ENCODE measurements at regions not wholly inside any gene's neighbourhood (a gene's known extent, or its start where the extent isn't known, plus 50 kb on each side); places are given as distances from the start of the nearest gene placed in this dataset.

DNA sequence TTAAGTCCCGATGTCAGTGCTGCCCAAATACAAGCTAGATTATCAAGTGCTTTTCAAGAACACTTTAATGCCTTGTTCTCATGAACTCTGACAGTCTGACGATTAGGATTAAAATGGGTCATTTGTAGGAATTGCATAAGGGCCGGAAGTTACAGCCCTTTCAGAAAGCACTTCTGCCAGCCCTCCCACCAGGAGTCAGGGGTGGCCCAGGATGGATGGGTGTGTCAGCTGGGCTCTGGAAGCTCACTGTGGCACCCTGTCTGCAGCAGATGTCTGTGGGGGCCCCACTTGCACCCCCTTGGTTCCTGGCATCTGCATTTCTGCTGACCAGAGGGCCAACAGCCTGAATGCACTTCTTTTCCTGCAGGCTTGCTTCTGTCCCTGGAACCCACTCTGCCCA lies 712.7 kb downstream of the UQCRFS1 start:
- no peak overlapping the region for H3K9ac ChIP-seq
- no peak overlapping the region for H3K27ac ChIP-seq
- H3K9me3 ChIP-seq = no peaks in the 10 kb centered on the region
- H3K27me3 ChIP-seq = no peaks in the 10 kb centered on the region
- H3K4me3 ChIP-seq = no peak overlapping the region
- no peaks in the 10 kb centered on the region for H4K20me1 ChIP-seq
- no peak overlapping the region for H3K4me2 ChIP-seq
- H3K36me3 ChIP-seq = no peaks in the 10 kb centered on the region
- H3K4me1 ChIP-seq = peaks cover 14% of the 10 kb centered on the region
- no peak for TF ChIP-seq Cebpa-rat (IDR thresholded peaks at IDR 0.05)

- Histone ChIP-seq H3K9ac (no peak overlapping the region), H3K27ac (no peak overlapping the region), H3K4me2 (no peak overlapping the region), H3K27me3 (no peaks in the 10 kb centered on the region), H4K20me1 (no peaks in the 10 kb centered on the region), H3K9me3 (no peaks in the 10 kb centered on the region), H3K36me3 (no peaks in the 10 kb centered on the region), H3K4me1 (peaks cover 14% of the 10 kb centered on the region), H3K4me3 (no peak overlapping the region)
- TF ChIP-seq Cebpa-rat (IDR thresholded peaks at IDR 0.05) = no peak
Observed at GRCh38 chr19:28498404-28498976, 714.5 kb downstream of the UQCRFS1 start.

- Histone ChIP-seq H3K9me3 (no peaks in the 10 kb centered on the region), H3K4me1 (peaks cover 14% of the 10 kb centered on the region), H3K36me3 (no peaks in the 10 kb centered on the region), H3K4me3 (no peak overlapping the region), H3K9ac (no peak overlapping the region), H4K20me1 (no peaks in the 10 kb centered on the region), H3K4me2 (no peak overlapping the region), H3K27ac (no peak overlapping the region), H3K27me3 (no peaks in the 10 kb centered on the region)
- TF ChIP-seq Cebpa-rat (IDR thresholded peaks at IDR 0.05) = no peak
Observed at GRCh38 chr19:28497887-28498286, 715.1 kb downstream of the UQCRFS1 start.

DNA sequence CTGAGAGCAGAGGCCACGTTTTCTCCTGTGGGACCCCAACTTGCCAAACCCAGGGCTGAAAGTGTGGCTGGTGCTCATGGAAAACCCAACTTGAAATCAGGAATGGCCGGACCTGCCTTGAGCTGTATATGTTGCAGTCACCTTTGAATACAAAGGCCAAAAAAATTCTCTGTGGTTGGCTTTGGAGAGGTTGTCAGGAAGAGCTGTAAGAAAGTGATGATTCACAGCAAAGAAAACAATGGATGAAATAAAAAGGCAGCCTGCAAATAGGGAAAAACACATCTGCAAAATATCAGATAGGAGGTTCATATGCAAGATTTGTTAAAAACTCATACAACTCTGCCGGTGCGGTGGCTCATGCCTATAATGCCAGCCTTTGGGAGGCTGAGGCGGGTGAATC lies 715.8 kb downstream of the UQCRFS1 start:
- no peak overlapping the region for H3K9ac ChIP-seq
- no peak overlapping the region for H3K27ac ChIP-seq
- no peaks in the 10 kb centered on the region for H3K36me3 ChIP-seq
- TF ChIP-seq Cebpa-rat (IDR thresholded peaks at IDR 0.05) = no peak
- no peaks in the 10 kb centered on the region for H3K27me3 ChIP-seq
- H3K4me2 ChIP-seq = no peak overlapping the region
- no peaks in the 10 kb centered on the region for H3K9me3 ChIP-seq
- H3K4me3 ChIP-seq = no peak overlapping the region
- H4K20me1 ChIP-seq = no peaks in the 10 kb centered on the region
- H3K4me1 ChIP-seq = peaks cover 12% of the 10 kb centered on the region

- no peak overlapping the region for H3K4me2 ChIP-seq
- no peak overlapping the region for H3K4me3 ChIP-seq
- no peaks in the 10 kb centered on the region for H3K9me3 ChIP-seq
- no peak overlapping the region for H3K27ac ChIP-seq
- H4K20me1 ChIP-seq = no peaks in the 10 kb centered on the region
- peaks cover 7% of the 10 kb centered on the region for H3K4me1 ChIP-seq
- no peaks in the 10 kb centered on the region for H3K27me3 ChIP-seq
- H3K36me3 ChIP-seq = no peaks in the 10 kb centered on the region
- no peak overlapping the region for H3K9ac ChIP-seq
- no peak for TF ChIP-seq Cebpa-rat (IDR thresholded peaks at IDR 0.05)
Observed at GRCh38 chr19:28495046-28495445, 717.9 kb downstream of the UQCRFS1 start.

GRCh38 chr19:28494461-28494860 lies 718.5 kb downstream of the UQCRFS1 start:
- H3K36me3 ChIP-seq = no peaks in the 10 kb centered on the region
- no peak overlapping the region for H3K4me2 ChIP-seq
- no peak overlapping the region for H3K4me3 ChIP-seq
- no peaks in the 10 kb centered on the region for H3K9me3 ChIP-seq
- peaks cover 13% of the 10 kb centered on the region for H3K4me1 ChIP-seq
- H3K9ac ChIP-seq = no peak overlapping the region
- TF ChIP-seq Cebpa-rat (IDR thresholded peaks at IDR 0.05) = no peak
- H3K27ac ChIP-seq = no peak overlapping the region
- no peaks in the 10 kb centered on the region for H4K20me1 ChIP-seq
- no peaks in the 10 kb centered on the region for H3K27me3 ChIP-seq

GRCh38 chr19:28493884-28494283 lies 719.1 kb downstream of the UQCRFS1 start:
- H3K4me2 ChIP-seq = no peak overlapping the region
- no peak overlapping the region for H3K4me3 ChIP-seq
- no peaks in the 10 kb centered on the region for H3K27me3 ChIP-seq
- no peaks in the 10 kb centered on the region for H3K36me3 ChIP-seq
- no peaks in the 10 kb centered on the region for H3K9me3 ChIP-seq
- no peak overlapping the region for H3K9ac ChIP-seq
- H3K4me1 ChIP-seq = peaks cover 19% of the 10 kb centered on the region
- no peak for TF ChIP-seq Cebpa-rat (IDR thresholded peaks at IDR 0.05)
- no peak overlapping the region for H3K27ac ChIP-seq
- H4K20me1 ChIP-seq = no peaks in the 10 kb centered on the region

DNA sequence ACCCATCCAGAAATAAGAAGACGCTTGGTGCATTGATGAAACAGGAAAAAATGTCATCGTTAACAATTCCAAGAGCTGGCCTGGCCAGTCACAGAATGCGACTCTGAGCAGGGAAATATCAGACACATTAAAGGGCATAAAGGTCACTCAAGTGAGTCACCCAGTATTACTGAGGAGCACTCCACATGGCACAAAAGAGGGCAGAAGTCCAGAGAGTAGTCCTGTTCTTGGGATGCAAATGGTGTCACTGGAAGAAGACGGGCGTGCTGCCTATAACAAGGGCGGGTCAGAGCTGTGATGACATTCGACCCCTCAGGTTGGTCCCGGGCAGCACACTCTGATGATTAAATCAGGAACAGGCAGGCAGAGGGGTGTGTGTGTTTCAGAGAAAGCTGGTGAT lies 720.3 kb downstream of the UQCRFS1 start:
- no peak for TF ChIP-seq Cebpa-rat (IDR thresholded peaks at IDR 0.05)
- Histone ChIP-seq H3K27ac (no peak overlapping the region), H3K4me1 (peaks cover 31% of the 10 kb centered on the region), H3K27me3 (no peaks in the 10 kb centered on the region), H4K20me1 (no peaks in the 10 kb centered on the region), H3K36me3 (no peaks in the 10 kb centered on the region), H3K9ac (no peak overlapping the region), H3K9me3 (no peaks in the 10 kb centered on the region), H3K4me2 (no peak overlapping the region), H3K4me3 (no peak overlapping the region)

DNA sequence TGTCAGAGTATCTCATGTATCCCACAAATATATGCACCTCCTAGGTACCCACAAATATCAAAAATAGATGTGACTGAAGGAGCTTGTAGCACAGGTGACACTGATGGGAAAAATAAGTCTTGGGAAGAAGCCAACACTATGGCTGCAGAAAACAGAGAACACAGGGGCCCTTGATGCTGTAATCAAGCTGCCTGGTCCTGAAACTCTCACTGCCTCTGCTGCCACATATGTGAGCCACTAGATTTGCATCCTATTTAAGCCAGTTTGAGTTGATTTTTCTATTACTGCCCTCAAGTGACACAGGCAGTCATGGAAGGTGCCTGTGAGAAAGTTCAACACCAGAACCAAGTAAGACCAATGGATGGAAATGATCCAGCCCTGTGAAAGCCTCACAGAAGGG lies 720.8 kb downstream of the UQCRFS1 start:
- H3K27ac ChIP-seq = no peak overlapping the region
- no peaks in the 10 kb centered on the region for H4K20me1 ChIP-seq
- no peaks in the 10 kb centered on the region for H3K27me3 ChIP-seq
- H3K9me3 ChIP-seq = no peaks in the 10 kb centered on the region
- H3K36me3 ChIP-seq = no peaks in the 10 kb centered on the region
- H3K4me3 ChIP-seq = no peak overlapping the region
- H3K4me2 ChIP-seq = no peak overlapping the region
- peaks cover 35% of the 10 kb centered on the region for H3K4me1 ChIP-seq
- no peak for TF ChIP-seq Cebpa-rat (IDR thresholded peaks at IDR 0.05)
- no peak overlapping the region for H3K9ac ChIP-seq

DNA sequence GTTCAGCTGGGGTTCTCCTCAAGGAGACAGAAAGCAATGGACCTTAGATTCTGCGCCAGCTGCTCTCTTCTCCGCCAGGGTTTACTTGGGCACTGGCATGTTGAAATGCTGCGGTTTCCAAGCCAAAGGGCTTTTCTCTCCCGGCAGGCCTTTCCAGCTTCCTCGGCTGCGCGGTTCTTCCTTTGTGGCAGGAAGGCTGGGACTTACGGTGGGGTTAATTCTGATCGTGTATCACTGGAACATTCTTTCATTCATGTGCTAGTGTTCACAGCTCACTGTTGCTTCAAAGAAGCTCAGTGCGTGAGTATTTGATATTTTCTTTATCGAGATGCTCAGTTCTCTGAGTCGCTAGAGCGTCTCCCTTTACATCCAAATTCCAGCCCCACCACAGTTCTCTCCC lies 723.2 kb downstream of the UQCRFS1 start:
- peak; percentile 30; the same call in 1 of the 2 replicates for TF ChIP-seq Cebpa-rat (IDR thresholded peaks at IDR 0.05)

More for the DNA sequence above, 723.2 kb downstream of the UQCRFS1 start:
- Histone ChIP-seq H3K4me3 (no peak overlapping the region), H3K4me2 (peak overlapping the region; percentile 87), H3K9ac (no peak overlapping the region; the same call in 1 of the 2 replicates), H3K9me3 (no peaks in the 10 kb centered on the region), H4K20me1 (no peaks in the 10 kb centered on the region), H3K4me1 (peaks cover 60% of the 10 kb centered on the region), H3K27me3 (no peaks in the 10 kb centered on the region), H3K27ac (peak overlapping the region; percentile 91), H3K36me3 (no peaks in the 10 kb centered on the region)
